Sigmoid colon (tissue), 4 donors: ENCODE measurements at regions not wholly inside any gene's neighbourhood (a gene's known extent, or its start where the extent isn't known, plus 50 kb on each side); places are given as distances from the start of the nearest gene placed in this dataset.

Experiments used
- CTCF ChIP-seq, 4 experiments: fragments of 450-650 bp in 3 of 4; fragments of 200-600 bp in 1 of 4; IDR thresholded peaks; one replicate each; pipeline ENCODE4 v1.5.1; 2016 to 2019; ENCODE audit warnings: antibody characterized with exemption in 4 of 4, mild to moderate bottlenecking in 3 of 4, moderate library complexity in 2 of 4
- POLR2A ChIP-seq, 2 donors: fragments of 450-650 bp; IDR thresholded peaks; one replicate each; pipeline ENCODE4 v1.6.1; 2016; ENCODE audit warnings: antibody characterized with exemption in 2 of 2, mild to moderate bottlenecking in 2 of 2, moderate library complexity in 2 of 2
- POLR2AphosphoS5 ChIP-seq, 4 donors: sonication (generic); formaldehyde crosslinking; IDR thresholded peaks; one replicate each; pipeline ENCODE4 v1.6.1; 2017; ENCODE audit warnings: antibody characterized with exemption in 4 of 4

GRCh38 chr3:42027571-42027970 is 63.6 kb upstream of the TRAK1 start:
- TF ChIP-seq CTCF (IDR thresholded peaks at IDR 0.05) (no peak), POLR2AphosphoS5 (IDR thresholded peaks at IDR 0.05) (no peak), POLR2A (IDR thresholded peaks at IDR 0.05) (no peak)
